Activated CD4-positive, alpha-beta T cell treated with anti-CD3 and anti-CD28 coated beads, Interleukin-2, Interleukin-4, amounts not matched to agents 100 ng/mL and 50 ng/mL, durations not matched to agents 16 hours and 8 hours (primary cell): ENCODE measurements at regions not wholly inside any gene's neighbourhood (a gene's known extent, or its start where the extent isn't known, plus 50 kb on each side); places are given as distances from the start of the nearest gene placed in this dataset.
"Not testable (repeated sequence)": the region's sequence is repeated elsewhere in the genome, so short reads cannot be mapped to it uniquely, and the experiment has no call there.

ENCODE experiments used
- DNase-seq: peaks from one replicate; pipeline ENCODE4 v3.0.0-alpha.2; 2020; ENCODE audit warnings: low spot score

GRCh38 chr6:76843054-76843822, 620.1 kb downstream of the HTR1B start:
- no peak for DNase-seq

- DNase-seq, result no peak
Observed at GRCh38 chr6:76840865-76841264, 622.4 kb downstream of the HTR1B start.

DNA sequence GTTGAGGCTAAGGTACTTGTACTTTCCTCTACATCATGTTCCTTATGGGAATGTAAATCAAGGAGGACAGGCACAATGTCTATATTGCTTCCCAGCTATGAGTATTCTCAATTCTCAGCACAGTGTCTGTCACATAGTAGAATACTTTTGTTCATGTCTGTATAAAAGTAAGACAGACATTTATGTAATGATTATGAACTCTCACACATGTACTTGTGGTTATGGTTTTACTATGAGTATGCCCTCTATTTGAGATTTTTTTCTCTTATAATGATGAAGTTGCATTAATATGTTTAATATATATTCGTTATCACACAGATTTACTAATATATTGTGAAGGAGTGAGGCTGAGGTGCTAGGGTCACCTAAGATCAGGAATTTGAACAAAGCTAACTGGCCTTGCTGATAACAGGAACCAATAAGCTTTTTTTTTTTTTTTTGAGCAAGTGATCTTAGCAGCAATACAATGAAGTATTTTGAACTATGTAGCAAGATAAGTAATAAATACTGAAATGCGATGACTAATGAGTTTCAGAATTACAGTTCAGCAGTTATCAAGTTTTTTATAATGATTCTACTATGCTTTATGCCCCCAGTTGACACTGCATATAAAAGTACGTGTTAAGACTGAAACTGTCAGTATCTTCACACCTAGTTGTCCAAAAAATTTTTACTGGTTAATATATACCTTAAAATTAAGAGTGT, 623.1 kb downstream of the HTR1B start:
- DNase-seq, result no peak

GRCh38 chr6:76839505-76839904, 623.8 kb downstream of the HTR1B start:
- DNase-seq, result no peak

DNA sequence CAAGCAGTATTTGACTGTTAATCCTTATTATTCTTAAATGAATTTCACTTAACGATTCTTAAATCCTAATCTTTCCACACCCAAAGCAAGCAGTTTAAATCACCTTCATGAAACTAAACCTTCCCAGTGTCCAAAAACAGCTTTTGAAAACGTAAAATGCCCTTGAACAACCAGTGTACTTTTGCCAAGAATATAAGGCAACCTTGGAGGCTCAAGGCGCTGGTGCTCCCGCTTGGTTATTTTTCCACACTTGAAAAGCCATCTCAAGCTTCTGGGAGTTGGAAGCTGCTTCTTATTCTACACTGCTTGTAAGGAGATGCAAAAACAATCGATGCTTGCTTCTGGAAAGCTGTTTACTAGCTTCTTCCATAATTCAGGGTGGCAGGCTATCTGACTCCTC, 625.7 kb downstream of the HTR1B start:
- DNase-seq, result no peak

DNA sequence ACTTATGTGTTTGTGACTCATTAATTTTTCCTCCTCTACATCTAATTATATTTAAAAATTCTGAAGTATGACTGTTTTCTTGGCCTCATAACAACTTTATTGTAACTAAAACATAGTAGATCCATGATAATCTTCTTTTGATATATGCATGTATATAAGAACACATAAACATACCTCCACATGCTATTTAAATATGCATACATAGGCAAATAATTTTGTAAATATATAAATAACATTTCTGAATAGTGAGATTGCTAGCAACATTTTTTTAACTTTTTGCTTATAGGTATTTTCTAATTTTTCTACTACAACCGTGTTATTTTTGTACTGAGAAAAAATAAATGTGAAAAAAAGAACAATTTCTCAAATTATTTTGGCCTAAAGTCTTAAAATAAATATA, 627.6 kb downstream of the HTR1B start:
- no peak for DNase-seq

- no peak for DNase-seq
Observed at GRCh38 chr6:76835293-76835692, 628.0 kb downstream of the HTR1B start.

DNA sequence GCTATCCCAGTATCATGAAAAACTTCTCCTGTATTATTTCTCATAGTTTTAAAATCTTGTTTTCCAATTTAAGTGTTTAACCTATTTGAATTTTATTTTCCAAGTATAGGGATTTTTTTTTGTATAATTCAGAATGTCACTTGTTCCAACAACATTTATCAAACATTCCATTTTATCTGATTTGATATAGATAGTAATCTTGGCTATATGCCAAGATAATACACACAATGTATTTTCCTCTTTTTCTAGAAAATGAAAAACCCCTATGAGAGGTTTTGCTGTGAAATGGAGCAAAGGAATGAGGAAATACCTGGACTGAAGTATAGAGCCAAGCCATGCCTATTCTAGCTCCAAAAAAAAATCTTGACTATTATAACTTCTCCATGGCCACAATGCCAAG, 628.9 kb downstream of the HTR1B start:
- no peak for DNase-seq

DNA sequence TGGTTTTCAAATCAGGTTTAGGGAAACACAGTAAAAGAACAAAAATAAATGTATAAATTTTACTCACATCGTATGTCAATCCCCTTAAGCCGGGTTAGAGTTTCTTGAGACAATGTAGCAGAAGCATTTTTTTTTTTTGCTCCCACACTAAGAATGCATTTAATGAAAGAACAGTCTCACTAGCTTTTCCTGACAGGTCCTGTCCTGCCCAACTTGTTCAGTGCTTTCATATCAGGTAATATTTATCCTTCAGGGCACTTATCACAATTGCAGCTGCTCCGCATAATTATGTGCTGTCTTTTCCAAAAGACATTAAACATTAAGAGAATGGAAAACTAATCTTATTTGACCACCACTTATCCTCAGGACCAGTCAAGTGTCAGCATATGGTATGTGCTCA, 632.0 kb downstream of the HTR1B start:
- DNase-seq, result no peak

DNA sequence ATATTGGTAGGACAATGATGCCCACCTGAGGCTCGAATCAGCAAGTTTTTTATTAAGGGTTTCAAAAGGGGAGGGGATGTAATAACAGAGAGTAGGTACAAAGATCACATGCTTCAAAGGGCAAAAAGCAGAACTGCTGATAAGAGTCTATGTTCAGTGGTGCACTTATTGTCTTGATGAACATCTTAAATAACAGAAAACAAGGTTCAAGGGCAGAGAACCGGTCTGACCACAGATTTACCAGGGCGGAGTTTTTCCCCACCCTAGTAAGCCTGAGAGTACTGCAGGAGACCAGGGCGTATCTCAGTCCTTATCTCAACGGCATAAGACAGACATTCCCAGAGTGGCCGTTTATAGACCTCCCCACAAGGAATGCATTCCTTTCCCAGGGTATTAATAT, 639.7 kb downstream of the HTR1B start:
- not testable (repeated sequence) for DNase-seq

DNA sequence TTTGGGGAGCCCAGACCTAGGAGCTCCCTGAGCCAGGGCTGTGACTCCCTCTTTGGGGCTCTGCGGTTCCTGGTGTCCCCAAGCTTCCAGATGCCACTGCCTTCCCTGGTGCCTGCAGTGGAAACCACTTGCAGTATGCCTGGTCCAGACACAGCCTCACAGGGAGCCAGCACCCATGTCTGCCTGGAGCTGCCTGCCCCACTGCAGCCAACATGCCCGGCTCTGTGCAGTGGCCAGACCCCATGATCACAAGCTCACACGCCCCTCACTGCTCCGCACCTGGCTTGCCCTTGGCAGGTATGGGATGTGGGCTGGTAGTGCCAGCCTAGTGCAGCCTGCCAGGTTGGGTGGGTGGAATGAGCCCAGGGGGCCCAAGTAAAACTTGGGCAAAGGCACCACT, 644.8 kb downstream of the HTR1B start:
- no peak for DNase-seq

- DNase-seq, result no peak
Observed at GRCh38 chr6:76817429-76817828, 645.9 kb downstream of the HTR1B start.

DNA sequence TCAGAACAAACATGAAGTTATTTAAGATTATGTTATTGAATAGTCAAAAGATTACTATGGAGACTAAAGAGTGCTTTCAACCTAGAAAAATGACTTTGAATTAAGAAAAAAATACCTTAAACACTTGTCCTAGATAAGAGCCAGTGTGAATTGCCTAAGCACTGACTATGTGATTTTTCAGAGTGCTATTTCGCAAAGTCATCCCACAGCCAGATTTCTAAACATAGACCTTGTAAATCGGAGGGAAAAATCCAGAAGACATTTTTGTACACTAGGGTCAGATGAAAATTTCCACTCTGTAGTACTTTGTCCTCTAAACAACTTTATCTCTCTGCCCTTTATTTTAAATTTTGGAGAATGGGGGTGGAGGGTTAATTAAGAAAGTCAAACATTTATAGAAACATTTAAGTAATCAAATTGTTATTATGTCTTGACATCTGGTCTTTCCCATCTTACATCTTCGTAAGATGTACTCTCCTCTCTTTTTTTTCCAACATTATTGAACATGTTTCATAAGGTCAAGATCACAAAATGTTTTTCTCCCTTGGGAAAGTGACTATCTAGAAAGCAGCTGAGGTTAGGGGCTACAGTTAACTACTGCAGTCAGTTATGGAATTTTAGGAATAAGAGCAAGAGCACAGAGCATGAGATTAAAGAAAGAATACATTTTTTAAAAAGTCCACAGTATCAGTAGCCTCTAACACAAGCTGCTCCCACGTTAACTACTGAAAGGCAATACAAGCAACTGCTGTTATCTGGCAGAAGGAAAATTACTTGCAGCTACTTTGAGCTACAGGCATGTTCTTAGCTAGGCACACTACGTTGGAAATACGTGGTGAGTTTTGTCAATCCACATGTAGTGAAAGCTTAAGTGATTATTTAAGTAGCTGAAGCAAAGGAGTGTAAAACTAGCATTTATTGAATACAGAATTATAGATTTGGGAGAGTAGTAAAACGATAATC, 648.5 kb downstream of the HTR1B start:
- DNase-seq, result no peak

GRCh38 chr6:76810286-76810685, 653.0 kb downstream of the HTR1B start:
- no peak for DNase-seq

DNA sequence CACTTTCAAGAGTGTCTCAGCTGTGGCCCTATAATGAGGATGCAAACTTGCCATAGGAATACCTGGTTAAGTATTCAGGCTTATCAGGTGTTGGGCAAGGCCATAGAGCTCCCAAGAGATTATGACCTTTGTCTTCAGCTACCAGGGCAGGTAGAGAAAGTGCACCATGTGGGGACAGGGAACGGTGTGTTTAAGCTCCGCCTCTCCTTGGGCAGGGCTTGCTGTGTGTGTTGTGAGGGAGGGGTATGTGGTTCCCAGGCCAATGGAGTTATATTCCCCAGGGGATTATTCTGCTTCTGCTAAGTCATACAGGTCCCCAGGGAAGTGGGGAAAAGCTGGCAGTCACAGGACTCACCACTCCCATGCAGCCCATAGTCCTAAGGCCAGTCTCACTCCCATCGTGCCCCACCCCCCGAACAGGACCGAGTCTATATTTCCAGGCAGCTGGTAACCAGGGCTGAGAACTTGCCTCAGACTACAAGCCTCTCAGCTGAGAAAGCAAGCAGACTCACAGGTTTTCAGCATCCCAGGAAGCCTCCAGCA, 660.2 kb downstream of the HTR1B start:
- no peak for DNase-seq

- DNase-seq, result no peak
Observed at GRCh38 chr6:76792394-76792793, 670.9 kb downstream of the HTR1B start.

- DNase-seq, result no peak
Observed at GRCh38 chr6:76790881-76791280, 672.4 kb downstream of the HTR1B start.

GRCh38 chr6:76790045-76790796, 673.1 kb downstream of the HTR1B start:
- DNase-seq, result no peak

DNA sequence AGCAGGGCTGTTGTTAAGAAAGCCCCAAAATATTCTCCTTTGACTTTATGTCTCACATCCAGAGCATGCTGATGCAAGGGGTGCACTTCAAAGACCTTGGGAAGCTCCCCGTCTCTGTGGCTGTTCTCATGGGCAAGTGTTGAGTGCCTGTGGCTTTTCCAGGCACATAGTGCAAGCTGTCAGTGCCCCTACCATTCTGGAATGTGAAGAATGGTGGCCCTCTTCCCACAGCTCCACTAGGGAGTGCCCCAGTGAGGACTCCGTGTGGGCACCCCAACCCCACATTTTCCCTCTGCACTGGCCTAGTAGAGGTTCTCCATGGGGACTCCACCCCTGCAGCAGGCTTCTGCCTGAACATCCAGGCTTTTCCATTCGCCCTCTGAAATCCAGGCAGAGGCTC, 673.7 kb downstream of the HTR1B start:
- no peak for DNase-seq

- DNase-seq, result no peak
Observed at GRCh38 chr6:76788155-76788554, 675.1 kb downstream of the HTR1B start.

DNA sequence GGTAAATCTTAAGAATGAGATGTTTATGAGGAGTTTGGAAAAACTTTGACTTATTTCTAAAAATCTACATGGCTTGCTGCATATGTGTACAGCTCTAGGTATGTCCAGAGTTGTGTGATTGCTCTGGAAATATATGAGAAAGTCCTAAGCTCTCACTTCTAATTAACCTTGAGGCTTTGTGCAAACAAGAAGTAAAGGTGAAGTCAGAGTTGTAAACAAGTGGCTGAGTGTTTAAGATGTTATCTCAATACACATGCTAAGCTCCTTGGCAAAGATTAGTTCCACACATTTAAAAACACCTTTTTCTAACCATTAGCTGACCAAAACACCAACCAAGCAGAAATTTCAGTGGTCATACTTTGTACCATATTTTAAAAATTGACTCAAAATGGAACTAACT, 684.2 kb downstream of the HTR1B start:
- DNase-seq, result no peak

- no peak for DNase-seq
Observed at GRCh38 chr6:76776876-76777275, 686.4 kb downstream of the HTR1B start.
